ENCODE measurements at regions not wholly inside any gene's neighbourhood (a gene's known extent, or its start where the extent isn't known, plus 50 kb on each side); places are given as distances from the start of the nearest gene placed in this dataset.

GRCh38 chr20:22827916-22828315 lies 207.2 kb upstream of the SSTR4 start:
- TF ChIP-seq POLR2A (conservative IDR thresholded peaks at IDR 0.05), result no peak
- TF ChIP-seq EGR1 (conservative IDR thresholded peaks at IDR 0.05), result no peak
- TF ChIP-seq HNRNPL (IDR thresholded peaks at IDR 0.05; ENCODE audit: low read depth, low read length), result no peak
- no peak for TF ChIP-seq NCOA2 (IDR thresholded peaks at IDR 0.05; ENCODE audit: partially characterized antibody in 2 of 2)
- no peak for TF ChIP-seq ZNF134 (CRISPR knock-in tag; conservative IDR thresholded peaks at IDR 0.05)
- TF ChIP-seq ESRRA (IDR thresholded peaks at IDR 0.05; ENCODE audit: borderline replicate concordance, low read depth), result no peak

Measured in K562 (cell line).